Spleen (tissue), 11 donors: ENCODE measurements at regions not wholly inside any gene's neighbourhood (a gene's known extent, or its start where the extent isn't known, plus 50 kb on each side); places are given as distances from the start of the nearest gene placed in this dataset.

ENCODE experiments used
- DNase-seq: peaks from one replicate; pipeline ENCODE4 v3.0.0-alpha.2; 2020
- H3K27ac ChIP-seq, 8 donors: fragments of 200-600 bp; sonication (generic) in 7 of 8; 1 replicate in 4 of 8; 2 replicates in 4 of 8; pipeline versions ENCODE4 v1.5.0 to v1.8.0; 2016 to 2021; ENCODE audit warnings: inconsistent platforms in 4 of 8, mild to moderate bottlenecking in 4 of 8, moderate library complexity in 1 of 8
- H3K27me3 ChIP-seq, 7 donors: fragments of 200-600 bp; sonication (generic) in 6 of 7; replicated peaks in 1 of 7; 1 replicate in 4 of 7; 2 replicates in 3 of 7; pipeline versions ENCODE4 v1.5.0 to v1.8.0; 2016 to 2021; ENCODE audit warnings: inconsistent platforms in 3 of 7, mild to moderate bottlenecking in 1 of 7
- H3K36me3 ChIP-seq, 6 donors: fragments of 200-600 bp; sonication (generic) in 5 of 6; 1 replicate in 4 of 6; 2 replicates in 2 of 6; pipeline versions ENCODE4 v1.5.0 to v1.8.0; 2016 to 2021; ENCODE audit warnings: inconsistent platforms in 2 of 6
- H3K4me1 ChIP-seq, 6 donors: fragments of 200-600 bp; sonication (generic) in 5 of 6; 1 replicate in 3 of 6; 2 replicates in 3 of 6; pipeline versions ENCODE4 v1.5.0 to v1.8.0; 2016 to 2021; ENCODE audit warnings: inconsistent platforms in 3 of 6
- H3K4me3 ChIP-seq, 8 donors: fragments of 200-600 bp; sonication (generic) in 7 of 8; 1 replicate in 4 of 8; 2 replicates in 4 of 8; pipeline versions ENCODE4 v1.5.0 to v1.8.0; 2016 to 2021; ENCODE audit warnings: inconsistent platforms in 4 of 8, mild to moderate bottlenecking in 4 of 8, moderate library complexity in 2 of 8
- H3K9me3 ChIP-seq, 8 donors: fragments of 200-600 bp; sonication (generic) in 7 of 8; 1 replicate in 4 of 8; 2 replicates in 4 of 8; pipeline versions ENCODE4 v1.5.0 to v1.8.0; 2016 to 2021; ENCODE audit warnings: inconsistent platforms in 4 of 8
- CTCF ChIP-seq, 11 experiments: fragments of 200-600 bp in 7 of 11; fragments of 450-650 bp in 4 of 11; sonication (generic) in 4 of 11; IDR thresholded peaks in 8 of 11; conservative IDR thresholded peaks in 3 of 11; 1 replicate in 7 of 11; 2 replicates in 4 of 11; pipeline versions ENCODE4 v1.4.0 to v1.8.0; 2016 to 2021; ENCODE audit warnings: antibody characterized with exemption in 11 of 11, inconsistent platforms in 4 of 11, mild to moderate bottlenecking in 1 of 11
- POLR2A ChIP-seq, 3 donors: fragments of 450-650 bp; IDR thresholded peaks; one replicate each; pipeline ENCODE4 v1.5.1; 2017; ENCODE audit warnings: antibody characterized with exemption in 3 of 3, mild to moderate bottlenecking in 1 of 3
- POLR2AphosphoS5 ChIP-seq, 3 donors: sonication (generic); formaldehyde crosslinking; IDR thresholded peaks; one replicate each; pipeline ENCODE4 v1.5.1; 2017; ENCODE audit warnings: antibody characterized with exemption in 3 of 3
- WGBS, 5 donors: extraction: QIAGEN DNeasy Blood & Tissue Kit in 3 of 5; methylation state at CpG; one replicate each; pipeline versions ENCODE4 v1.1.5 to v1.1.7; 2013 to 2018; 5-methylcytosine and 5-hydroxymethylcytosine counted together
- intact Hi-C: fragments of 100-400 bp; cut with DNase I; formaldehyde crosslinking; loops from one replicate; pipeline ENCODE4 v1.15.0; 2023; ENCODE audit warnings: low total_unique reads
- donor health status: healthy with polysubstance abuse.
- donor health status: DM: no; HTN: no; CAD: no; lungs with moderate emphysema.
- donor health status: DM: no; HTN: no; CAD: no.
- donor health status: Bipolar disorder and iron deficiency.
- donor health status: healthy.
- donor health status: DM: no; HTN: no; CAD: no.
- donor health status: DM: yes; HTN: yes; CAD: no.

GRCh38 chr10:8544057-8544380 lies 489.5 kb downstream of the GATA3 start:
- 62 to 91% (median 89%) methylated on average over 2 of the region's 2 CpGs for WGBS, 5 donors
- no peak for TF ChIP-seq CTCF (IDR thresholded peaks at IDR 0.05 in 8 of 11, conservative IDR thresholded peaks at IDR 0.05 in 3 of 11)
- no peak for TF ChIP-seq POLR2AphosphoS5 (IDR thresholded peaks at IDR 0.05)
- no peak for TF ChIP-seq POLR2A (IDR thresholded peaks at IDR 0.05)
- Histone ChIP-seq H3K27me3 (no peaks in the 10 kb centered on the region), H3K4me3 (no peak overlapping the region), H3K4me1 (no peaks in the 10 kb centered on the region), H3K27ac (no peak overlapping the region), H3K9me3 (peaks cover 0 to 14% (median 2%) of the 10 kb centered on the region in 8 donors), H3K36me3 (no peaks in the 10 kb centered on the region)
- DNase-seq, result no peak
- intact Hi-C loops, result no loop called here

GRCh38 chr10:8544500-8544899 lies 490.0 kb downstream of the GATA3 start:
- no peak overlapping the region for H3K4me3 ChIP-seq
- 86 to 90% (median 90%) methylated on average over 6 of the region's 6 CpGs for WGBS, 5 donors
- DNase-seq, result no peak
- no peak for TF ChIP-seq CTCF (IDR thresholded peaks at IDR 0.05 in 8 of 11, conservative IDR thresholded peaks at IDR 0.05 in 3 of 11)
- TF ChIP-seq POLR2AphosphoS5 (IDR thresholded peaks at IDR 0.05), result no peak
- no peak for TF ChIP-seq POLR2A (IDR thresholded peaks at IDR 0.05)
- no peaks in the 10 kb centered on the region for H3K4me1 ChIP-seq
- no peaks in the 10 kb centered on the region for H3K27me3 ChIP-seq
- H3K36me3 ChIP-seq, result no peaks in the 10 kb centered on the region
- H3K27ac ChIP-seq, result no peak overlapping the region
- H3K9me3 ChIP-seq, result peaks cover 0 to 12% (median 1%) of the 10 kb centered on the region in 8 donors
- intact Hi-C loops, result no loop called here

- no peaks in the 10 kb centered on the region for H3K27me3 ChIP-seq
- H3K36me3 ChIP-seq, result no peaks in the 10 kb centered on the region
- H3K27ac ChIP-seq, result no peak overlapping the region
- no peak overlapping the region for H3K4me3 ChIP-seq
- intact Hi-C loops, result no loop called here
- WGBS, 5 donors, result 50 to 80% (median 58%) methylated on average over 4 of the region's 4 CpGs
- DNase-seq, result no peak
- H3K9me3 ChIP-seq, result no peaks in the 10 kb centered on the region
- TF ChIP-seq POLR2AphosphoS5 (IDR thresholded peaks at IDR 0.05), result no peak
- no peak for TF ChIP-seq POLR2A (IDR thresholded peaks at IDR 0.05)
- no peak for TF ChIP-seq CTCF (IDR thresholded peaks at IDR 0.05 in 8 of 11, conservative IDR thresholded peaks at IDR 0.05 in 3 of 11)
- H3K4me1 ChIP-seq, result no peaks in the 10 kb centered on the region
These were observed 500.1 kb downstream of the GATA3 start for GRCh38 chr10:8554574-8554973.

- no peaks in the 10 kb centered on the region for H3K9me3 ChIP-seq
- no peaks in the 10 kb centered on the region for H3K36me3 ChIP-seq
- H3K27me3 ChIP-seq, result no peaks in the 10 kb centered on the region
- no peak overlapping the region for H3K4me3 ChIP-seq
- no peak overlapping the region for H3K27ac ChIP-seq
- H3K4me1 ChIP-seq, result no peaks in the 10 kb centered on the region
- no peak for DNase-seq
- intact Hi-C loops, result no loop called here
- TF ChIP-seq POLR2A (IDR thresholded peaks at IDR 0.05) (no peak), CTCF (IDR thresholded peaks at IDR 0.05 in 8 of 11, conservative IDR thresholded peaks at IDR 0.05 in 3 of 11) (no peak), POLR2AphosphoS5 (IDR thresholded peaks at IDR 0.05) (no peak)
These were observed 501.8 kb downstream of the GATA3 start for GRCh38 chr10:8556321-8556720.
